OCI-LY3 (cell line): ENCODE measurements at regions not wholly inside any gene's neighbourhood (a gene's known extent, or its start where the extent isn't known, plus 50 kb on each side); places are given as distances from the start of the nearest gene placed in this dataset.

ENCODE experiments used
- H2AFZ ChIP-seq: fragments of 200-600, 300-600 bp; shearing (Covaris generic); 2 replicates; pipeline ENCODE4 v1.6.0; 2014; ENCODE audit warnings: antibody characterized with exemption, low read depth, low read length
- H3K27ac ChIP-seq: fragments of 200-600, 300-600 bp; sonication (generic); 2 replicates; pipeline ENCODE4 v1.5.1; 2014; ENCODE audit warnings: mild to moderate bottlenecking, low read length, moderate library complexity, mixed read lengths
- H3K27me3 ChIP-seq: fragments of 200-600, 300-600 bp; sonication (generic); 2 replicates; pipeline ENCODE4 v1.6.1; 2014; ENCODE audit warnings: low read depth, low read length, mixed read lengths
- H3K36me3 ChIP-seq: fragments of 200-600, 300-600 bp; sonication (generic); replicated peaks from 2 replicates; pipeline ENCODE3; 2014; ENCODE audit warnings: low read depth, low read length, mixed read lengths
- H3K4me1 ChIP-seq: fragments of 300-600, 200-600 bp; sonication (generic); 2 replicates; pipeline ENCODE4 v1.6.1; 2014; ENCODE audit warnings: low read length, mixed read lengths
- H3K4me2 ChIP-seq: fragments of 200-600, 300-600 bp; sonication (generic); 2 replicates; pipeline ENCODE4 v1.6.1; 2014; ENCODE audit warnings: low read length, mixed read lengths
- H3K4me3 ChIP-seq: fragments of 300-600, 200-600 bp; sonication (generic); 2 replicates; pipeline ENCODE4 v1.5.1; 2014; ENCODE audit warnings: antibody characterized with exemption, mild to moderate bottlenecking, low read length, moderate library complexity
- H3K79me2 ChIP-seq: fragments of 300-600, 200-600 bp; shearing (Covaris generic); 2 replicates; pipeline ENCODE4 v1.6.1; 2014; ENCODE audit warnings: mild to moderate bottlenecking, low read length, mixed read lengths
- H3K9ac ChIP-seq: fragments of 300-600, 200-600 bp; shearing (Covaris generic); 2 replicates; pipeline ENCODE4 v1.6.0; 2014; ENCODE audit warnings: mild to moderate bottlenecking, low read length, moderate library complexity
- H3K9me3 ChIP-seq: fragments of 200-600, 300-600 bp; shearing (Covaris generic); 2 replicates; pipeline ENCODE4 v1.6.1; 2014; ENCODE audit warnings: low read length, mixed read lengths; ENCODE audit not compliant: insufficient read depth
- H4K20me1 ChIP-seq: fragments of 200-600, 300-600 bp; sonication (generic); 2 replicates; pipeline ENCODE4 v1.6.1; 2016; ENCODE audit warnings: low read length, mixed read lengths; ENCODE audit not compliant: insufficient read depth
- CTCF ChIP-seq: fragments of 200-600, 300-600 bp; sonication (generic); IDR thresholded peaks from 2 replicates; pipeline ENCODE4 v1.5.1; 2014; ENCODE audit warnings: antibody characterized with exemption, low read length, low read depth
- EZH2phosphoT487 ChIP-seq: fragments of 200-600 bp; shearing (Covaris generic); IDR thresholded peaks from 2 replicates; pipeline ENCODE4 v1.6.1; 2018; ENCODE audit warnings: antibody characterized with exemption, mixed run types, low read depth

GRCh38 chr3:112734171-112734570, 93.2 kb upstream of the CCDC80 start:
- Histone ChIP-seq H3K9me3 (no peaks in the 10 kb centered on the region), H3K36me3 (no peaks in the 10 kb centered on the region), H3K79me2 (no peaks in the 10 kb centered on the region), H3K27me3 (no peaks in the 10 kb centered on the region), H4K20me1 (no peaks in the 10 kb centered on the region), H3K4me1 (peaks cover 48% of the 10 kb centered on the region), H2AFZ (0 out of 2 replicates have a peak overlapping the region, but pooled peaks have one; percentile 26), H3K9ac (peak overlapping the region; percentile 10; the same call in 1 of the 2 replicates), H3K27ac (no peak overlapping the region), H3K4me2 (peak overlapping the region; percentile 83), H3K4me3 (no peak overlapping the region)
- TF ChIP-seq EZH2phosphoT487 (no peak), CTCF (no peak)

- H3K9me3 ChIP-seq = no peaks in the 10 kb centered on the region
- H3K9ac ChIP-seq = no peak overlapping the region
- no peak overlapping the region for H3K27ac ChIP-seq
- no peak overlapping the region for H2AFZ ChIP-seq
- no peaks in the 10 kb centered on the region for H3K36me3 ChIP-seq
- no peaks in the 10 kb centered on the region for H4K20me1 ChIP-seq
- no peak overlapping the region for H3K4me3 ChIP-seq
- TF ChIP-seq EZH2phosphoT487 (no peak), CTCF (peak; percentile 43)
- no peaks in the 10 kb centered on the region for H3K79me2 ChIP-seq
- no peak overlapping the region for H3K4me2 ChIP-seq
- no peaks in the 10 kb centered on the region for H3K27me3 ChIP-seq
- peaks cover 15% of the 10 kb centered on the region for H3K4me1 ChIP-seq
Observed at GRCh38 chr3:112730210-112730609, 89.3 kb upstream of the CCDC80 start.

GRCh38 chr3:112721231-112721630, 80.3 kb upstream of the CCDC80 start:
- H2AFZ ChIP-seq = no peak overlapping the region
- H3K4me1 ChIP-seq = no peaks in the 10 kb centered on the region
- no peaks in the 10 kb centered on the region for H3K9me3 ChIP-seq
- H3K4me3 ChIP-seq = no peak overlapping the region
- H3K4me2 ChIP-seq = no peak overlapping the region
- TF ChIP-seq EZH2phosphoT487 = no peak
- TF ChIP-seq CTCF = no peak
- H3K27me3 ChIP-seq = no peaks in the 10 kb centered on the region
- no peaks in the 10 kb centered on the region for H3K36me3 ChIP-seq
- no peaks in the 10 kb centered on the region for H4K20me1 ChIP-seq
- H3K79me2 ChIP-seq = no peaks in the 10 kb centered on the region
- no peak overlapping the region for H3K9ac ChIP-seq
- H3K27ac ChIP-seq = no peak overlapping the region

- Histone ChIP-seq H3K79me2 (no peaks in the 10 kb centered on the region), H3K4me1 (no peaks in the 10 kb centered on the region), H3K4me2 (no peak overlapping the region), H3K9ac (no peak overlapping the region), H3K27ac (no peak overlapping the region), H4K20me1 (no peaks in the 10 kb centered on the region), H3K4me3 (no peak overlapping the region), H3K27me3 (no peaks in the 10 kb centered on the region), H3K9me3 (no peaks in the 10 kb centered on the region), H2AFZ (no peak overlapping the region), H3K36me3 (no peaks in the 10 kb centered on the region)
- TF ChIP-seq CTCF (no peak), EZH2phosphoT487 (no peak)
Observed at GRCh38 chr3:112718967-112719366, 78.0 kb upstream of the CCDC80 start.
